ENCODE measurements at regions not wholly inside any gene's neighbourhood (a gene's known extent, or its start where the extent isn't known, plus 50 kb on each side); places are given as distances from the start of the nearest gene placed in this dataset.
"Not testable (repeated sequence)": the region's sequence is repeated elsewhere in the genome, so short reads cannot be mapped to it uniquely, and the experiment has no call there.

DNA sequence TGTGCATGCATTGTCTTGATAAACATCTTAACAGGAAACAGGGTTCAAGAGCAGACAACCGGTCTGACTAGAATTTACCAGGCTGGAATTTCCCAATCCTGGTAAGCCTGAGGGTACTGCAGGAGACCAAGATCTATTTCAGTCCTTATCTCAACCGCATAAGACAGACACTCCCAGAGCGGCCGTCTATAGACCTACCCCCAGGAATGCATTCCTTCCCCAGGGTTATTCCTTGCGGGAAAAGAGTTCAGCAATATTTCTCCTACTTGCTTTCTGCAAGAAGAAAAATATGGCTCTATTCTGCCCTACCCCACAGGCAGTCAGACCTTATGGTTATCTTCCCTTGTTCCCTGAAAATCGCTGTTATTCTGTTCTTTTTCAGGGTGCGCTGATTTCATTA lies 65.1 kb upstream of the CAPZB start:
- H3K36me3 ChIP-seq (replicated peaks in 1 of 2; ENCODE audit: control insufficient read depth in 1 of 2, insufficient read depth in 2 of 2, low read length in 2 of 2); FAIRE-seq; POLR2A ChIA-PET; in situ Hi-C loops (cut with HindIII; ENCODE audit: extremely low pct_ligation_motif_present, low pct_unique_long_range_greater_than_20kb); intact Hi-C loops (cut with micrococcal nuclease; ENCODE audit: unreplicated experiment); H3K79me2 ChIP-seq (ENCODE audit: insufficient read depth, low read length); H3K4me3 ChIP-seq (replicated peaks in 1 of 3; ENCODE audit: insufficient read depth in 1 of 3, low read depth in 2 of 3, low read length in 3 of 3); H3K9ac ChIP-seq (ENCODE audit: insufficient read depth, low read depth, low read length); H3K4me2 ChIP-seq (ENCODE audit: low read depth, low read length); H3K27ac ChIP-seq (ENCODE audit: extremely low read length, insufficient read depth, low read length); DNase-seq (ENCODE audit: low spot score); H2AFZ ChIP-seq (ENCODE audit: low read length); BruUV-seq (replicated peaks); H4K20me1 ChIP-seq (ENCODE audit: insufficient read depth, low read length); CTCF ChIA-PET (ENCODE audit: low intra/inter-chr PET ratio, low total read pairs); ATAC-seq: not testable (repeated sequence)
- H3K9me3 ChIP-seq (ENCODE audit: low read length): peaks cover 20% of the 10 kb centered on the region
- 53% methylated on average over 7 of the region's 7 CpGs for WGBS (ENCODE audit: low lambda C conversion rate)
- H3K4me1 ChIP-seq (ENCODE audit: insufficient read depth, low read length): peaks cover 21% of the 10 kb centered on the region
- peaks cover 0 to 13% of the 10 kb centered on the region in 2 experiments; a peak in 4 of 5 replicates for H3K27me3 ChIP-seq (ENCODE audit: control insufficient read depth in 1 of 2, insufficient read depth in 2 of 2, low read length in 2 of 2)

DNA sequence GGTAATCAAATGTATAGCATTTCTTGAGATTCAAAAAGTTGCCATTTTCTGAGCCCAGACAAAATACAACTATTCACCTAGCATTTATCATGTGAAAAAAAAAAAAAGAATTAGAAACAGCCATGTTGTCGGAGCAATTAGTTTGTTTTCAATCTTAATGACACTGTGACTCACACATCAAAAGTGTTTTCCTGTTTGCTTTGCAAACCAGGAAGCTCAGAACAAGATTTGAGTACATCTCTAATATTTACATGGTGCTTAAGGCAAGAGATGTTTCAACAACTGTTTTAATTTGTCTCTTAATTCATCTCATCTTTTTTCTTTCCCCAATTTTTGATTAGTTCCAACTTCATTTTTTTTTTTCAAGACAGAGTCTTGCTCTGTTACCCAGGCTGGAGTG lies 62.5 kb upstream of the CAPZB start:
- Histone ChIP-seq H3K9ac (ENCODE audit: insufficient read depth, low read depth, low read length) (no peak overlapping the region), H3K4me2 (ENCODE audit: low read depth, low read length) (no peak overlapping the region), H4K20me1 (ENCODE audit: insufficient read depth, low read length) (no peaks in the 10 kb centered on the region), H3K4me3 (replicated peaks in 1 of 3; ENCODE audit: insufficient read depth in 1 of 3, low read depth in 2 of 3, low read length in 3 of 3) (no peak overlapping the region), H3K4me1 (ENCODE audit: insufficient read depth, low read length) (peaks cover 12% of the 10 kb centered on the region), H2AFZ (ENCODE audit: low read length) (no peak overlapping the region), H3K79me2 (ENCODE audit: insufficient read depth, low read length) (no peaks in the 10 kb centered on the region), H3K27me3 (ENCODE audit: control insufficient read depth in 1 of 2, insufficient read depth in 2 of 2, low read length in 2 of 2) (peaks cover 0 to 9% of the 10 kb centered on the region in 2 experiments; a peak in 4 of 5 replicates), H3K27ac (ENCODE audit: extremely low read length, insufficient read depth, low read length) (no peak overlapping the region), H3K36me3 (replicated peaks in 1 of 2; ENCODE audit: control insufficient read depth in 1 of 2, insufficient read depth in 2 of 2, low read length in 2 of 2) (no peaks in the 10 kb centered on the region), H3K9me3 (ENCODE audit: low read length) (peaks cover 20% of the 10 kb centered on the region)
- DNase-seq (ENCODE audit: low spot score): peak; percentile 33
- 0% methylated on average over 1 of the region's 1 CpG for WGBS (ENCODE audit: low lambda C conversion rate)
- no TSS peak for BruUV-seq (replicated peaks)
- intact Hi-C loops (cut with micrococcal nuclease; ENCODE audit: unreplicated experiment) (no loop called here), in situ Hi-C loops (cut with HindIII; ENCODE audit: extremely low pct_ligation_motif_present, low pct_unique_long_range_greater_than_20kb) (no loop called here)
- ChIA-PET POLR2A (no interaction called here), CTCF (ENCODE audit: low intra/inter-chr PET ratio, low total read pairs) (no interaction called here)
- no peak for ATAC-seq
- no peak for FAIRE-seq
- TF ChIP-seq, protein P1, sequence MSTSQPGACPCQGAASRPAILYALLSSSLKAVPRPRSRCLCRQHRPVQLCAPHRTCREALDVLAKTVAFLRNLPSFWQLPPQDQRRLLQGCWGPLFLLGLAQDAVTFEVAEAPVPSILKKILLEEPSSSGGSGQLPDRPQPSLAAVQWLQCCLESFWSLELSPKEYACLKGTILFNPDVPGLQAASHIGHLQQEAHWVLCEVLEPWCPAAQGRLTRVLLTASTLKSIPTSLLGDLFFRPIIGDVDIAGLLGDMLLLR (CRISPR knock-in tag; IDR thresholded peaks at IDR 0.05): no peak
- TF ChIP-seq ZFP1 (CRISPR knock-in tag; IDR thresholded peaks at IDR 0.05) (no peak), FOXK1 (CRISPR knock-in tag; IDR thresholded peaks at IDR 0.05; ENCODE audit: borderline replicate concordance, low read depth) (no peak), ZNF530 (CRISPR knock-in tag; IDR thresholded peaks at IDR 0.05; ENCODE audit: low read depth) (no peak), ZNF441 (CRISPR knock-in tag; IDR thresholded peaks at IDR 0.05; ENCODE audit: borderline replicate concordance) (no peak), SNRNP70 (IDR thresholded peaks at IDR 0.05; ENCODE audit: low read depth, low read length) (no peak), RNF2 (conservative IDR thresholded peaks at IDR 0.05; ENCODE audit: low read depth) (no peak), ZNF878 (CRISPR knock-in tag; IDR thresholded peaks at IDR 0.05) (no peak), ARNT (IDR thresholded peaks at IDR 0.05) (no peak), CAMTA2 (CRISPR knock-in tag; IDR thresholded peaks at IDR 0.05; ENCODE audit: borderline replicate concordance) (no peak), FOXO1 (CRISPR knock-in tag; IDR thresholded peaks at IDR 0.05) (no peak; the same call in 1 of the 2 replicates), SAP130 (CRISPR knock-in tag; IDR thresholded peaks at IDR 0.05; ENCODE audit: low read depth) (peak; percentile 42; the same call in 1 of the 2 replicates), NCOA1 (CRISPR knock-in tag; IDR thresholded peaks at IDR 0.05) (no peak), MAF1 (CRISPR knock-in tag; IDR thresholded peaks at IDR 0.05; ENCODE audit: borderline replicate concordance) (no peak), HHEX (CRISPR knock-in tag; IDR thresholded peaks at IDR 0.05) (peak; percentile 93)
- TF ChIP-seq, protein P2, sequence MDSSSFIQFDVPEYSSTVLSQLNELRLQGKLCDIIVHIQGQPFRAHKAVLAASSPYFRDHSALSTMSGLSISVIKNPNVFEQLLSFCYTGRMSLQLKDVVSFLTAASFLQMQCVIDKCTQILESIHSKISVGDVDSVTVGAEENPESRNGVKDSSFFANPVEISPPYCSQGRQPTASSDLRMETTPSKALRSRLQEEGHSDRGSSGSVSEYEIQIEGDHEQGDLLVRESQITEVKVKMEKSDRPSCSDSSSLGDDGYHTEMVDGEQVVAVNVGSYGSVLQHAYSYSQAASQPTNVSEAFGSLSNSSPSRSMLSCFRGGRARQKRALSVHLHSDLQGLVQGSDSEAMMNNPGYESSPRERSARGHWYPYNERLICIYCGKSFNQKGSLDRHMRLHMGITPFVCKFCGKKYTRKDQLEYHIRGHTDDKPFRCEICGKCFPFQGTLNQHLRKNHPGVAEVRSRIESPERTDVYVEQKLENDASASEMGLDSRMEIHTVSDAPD (CRISPR knock-in tag; IDR thresholded peaks at IDR 0.05): no peak
- TF ChIP-seq, protein P3, sequence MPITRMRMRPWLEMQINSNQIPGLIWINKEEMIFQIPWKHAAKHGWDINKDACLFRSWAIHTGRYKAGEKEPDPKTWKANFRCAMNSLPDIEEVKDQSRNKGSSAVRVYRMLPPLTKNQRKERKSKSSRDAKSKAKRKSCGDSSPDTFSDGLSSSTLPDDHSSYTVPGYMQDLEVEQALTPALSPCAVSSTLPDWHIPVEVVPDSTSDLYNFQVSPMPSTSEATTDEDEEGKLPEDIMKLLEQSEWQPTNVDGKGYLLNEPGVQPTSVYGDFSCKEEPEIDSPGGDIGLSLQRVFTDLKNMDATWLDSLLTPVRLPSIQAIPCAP (CRISPR knock-in tag; IDR thresholded peaks at IDR 0.05; ENCODE audit: low read depth): no peak
- TF ChIP-seq, protein P4, sequence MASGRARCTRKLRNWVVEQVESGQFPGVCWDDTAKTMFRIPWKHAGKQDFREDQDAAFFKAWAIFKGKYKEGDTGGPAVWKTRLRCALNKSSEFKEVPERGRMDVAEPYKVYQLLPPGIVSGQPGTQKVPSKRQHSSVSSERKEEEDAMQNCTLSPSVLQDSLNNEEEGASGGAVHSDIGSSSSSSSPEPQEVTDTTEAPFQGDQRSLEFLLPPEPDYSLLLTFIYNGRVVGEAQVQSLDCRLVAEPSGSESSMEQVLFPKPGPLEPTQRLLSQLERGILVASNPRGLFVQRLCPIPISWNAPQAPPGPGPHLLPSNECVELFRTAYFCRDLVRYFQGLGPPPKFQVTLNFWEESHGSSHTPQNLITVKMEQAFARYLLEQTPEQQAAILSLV (CRISPR knock-in tag; IDR thresholded peaks at IDR 0.05; ENCODE audit: borderline replicate concordance): no peak
